GM19238 (cell line): ENCODE measurements at regions not wholly inside any gene's neighbourhood (a gene's known extent, or its start where the extent isn't known, plus 50 kb on each side); places are given as distances from the start of the nearest gene placed in this dataset.
A peak's percentile ranks its signal among the peaks of the same experiment; 100 is the strongest.

Source experiments
- DNase-seq: peaks from one replicate; pipeline ENCODE4 v3.0.0; 2011; ENCODE audit warnings: low spot score; ENCODE audit not compliant: insufficient read length

DNA sequence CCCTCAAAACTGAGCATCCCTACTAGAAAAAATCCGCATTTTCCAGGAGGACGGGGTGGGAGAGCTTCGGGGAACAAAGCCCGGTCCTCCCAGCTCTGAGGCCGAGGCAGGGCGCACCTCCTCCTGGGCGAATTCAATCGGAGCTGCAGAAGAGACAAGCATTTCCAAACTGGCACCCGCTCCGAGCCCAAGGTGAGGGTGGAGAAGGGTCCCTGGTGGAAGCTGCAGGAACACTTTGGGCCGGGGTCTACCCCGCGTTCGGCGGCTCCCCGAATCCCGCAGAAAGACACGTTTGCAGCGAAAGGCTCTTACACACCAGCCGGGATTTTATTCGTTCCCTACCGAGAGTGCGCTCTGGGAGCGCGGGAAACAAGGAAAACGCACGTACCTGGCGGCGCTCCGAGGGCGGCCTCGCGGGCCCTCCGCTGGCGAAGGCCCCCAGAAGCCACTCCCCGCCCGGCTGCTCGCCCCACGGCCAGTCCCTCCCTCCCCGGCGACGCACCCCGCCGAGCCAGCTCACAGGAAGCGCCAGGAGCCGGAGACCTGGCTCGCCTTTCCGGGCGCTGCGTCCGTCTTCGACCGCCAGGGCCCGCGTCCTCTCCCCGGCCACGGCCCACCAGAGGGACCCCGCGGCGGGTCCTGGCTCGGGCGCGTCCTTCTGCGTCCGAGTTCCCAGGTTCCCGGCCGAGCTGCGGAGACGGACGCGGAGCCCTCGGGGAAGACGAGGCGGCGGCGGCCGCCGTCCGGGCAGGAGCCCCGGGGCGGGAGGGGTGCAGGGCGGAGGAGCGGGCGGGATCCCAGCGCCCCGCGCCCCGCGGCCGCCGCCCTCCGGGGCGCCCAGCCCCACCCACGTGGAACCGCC, 49.8 kb upstream of the BAHCC1 start:
- peak; percentile 92 for DNase-seq
